PC-3 (cell line): ENCODE measurements at regions not wholly inside any gene's neighbourhood (a gene's known extent, or its start where the extent isn't known, plus 50 kb on each side); places are given as distances from the start of the nearest gene placed in this dataset.

Experiments used
- EZH2 ChIP-seq: fragments of 300-600 bp; sonication (generic); IDR thresholded peaks from one replicate; pipeline ENCODE4 v1.6.1; 2017; ENCODE audit warnings: antibody characterized with exemption, mild to moderate bottlenecking, low read length; ENCODE audit not compliant: unreplicated experiment
- TF ChIP-seq, protein P1 (sequence below): fragments of 300-600 bp; sonication (generic); conservative IDR thresholded peaks from 2 replicates; pipeline ENCODE4 v1.5.1; 2017; ENCODE audit warnings: antibody characterized with exemption, low read depth, mild to moderate bottlenecking, low read length

DNA sequence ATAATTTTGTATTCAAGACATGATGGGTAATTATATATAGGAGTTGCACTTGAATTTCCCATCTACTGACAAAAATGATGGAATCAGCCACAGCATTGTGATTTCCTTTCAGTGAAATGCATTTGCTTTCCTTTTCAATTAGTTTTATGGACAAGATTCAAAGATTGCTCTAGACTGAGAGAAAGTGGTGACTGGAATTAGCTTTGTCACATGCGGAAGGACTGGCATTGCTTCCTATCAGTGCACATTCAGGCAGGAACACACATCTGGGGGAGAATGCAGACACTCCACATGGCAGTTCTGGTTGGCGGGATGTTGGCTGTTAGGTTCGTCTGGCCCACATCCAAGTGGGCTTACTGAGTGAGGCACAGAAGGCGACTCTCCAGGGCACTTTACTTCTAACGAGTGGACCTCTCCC is 399.3 kb upstream of the RGMA start:
- TF ChIP-seq, protein P1, sequence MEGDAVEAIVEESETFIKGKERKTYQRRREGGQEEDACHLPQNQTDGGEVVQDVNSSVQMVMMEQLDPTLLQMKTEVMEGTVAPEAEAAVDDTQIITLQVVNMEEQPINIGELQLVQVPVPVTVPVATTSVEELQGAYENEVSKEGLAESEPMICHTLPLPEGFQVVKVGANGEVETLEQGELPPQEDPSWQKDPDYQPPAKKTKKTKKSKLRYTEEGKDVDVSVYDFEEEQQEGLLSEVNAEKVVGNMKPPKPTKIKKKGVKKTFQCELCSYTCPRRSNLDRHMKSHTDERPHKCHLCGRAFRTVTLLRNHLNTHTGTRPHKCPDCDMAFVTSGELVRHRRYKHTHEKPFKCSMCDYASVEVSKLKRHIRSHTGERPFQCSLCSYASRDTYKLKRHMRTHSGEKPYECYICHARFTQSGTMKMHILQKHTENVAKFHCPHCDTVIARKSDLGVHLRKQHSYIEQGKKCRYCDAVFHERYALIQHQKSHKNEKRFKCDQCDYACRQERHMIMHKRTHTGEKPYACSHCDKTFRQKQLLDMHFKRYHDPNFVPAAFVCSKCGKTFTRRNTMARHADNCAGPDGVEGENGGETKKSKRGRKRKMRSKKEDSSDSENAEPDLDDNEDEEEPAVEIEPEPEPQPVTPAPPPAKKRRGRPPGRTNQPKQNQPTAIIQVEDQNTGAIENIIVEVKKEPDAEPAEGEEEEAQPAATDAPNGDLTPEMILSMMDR = no peak
- no peak for TF ChIP-seq EZH2
